SIG-M5 treated with dmso at 0.1 percent for 504 hours (cell line): ENCODE measurements at regions not wholly inside any gene's neighbourhood (a gene's known extent, or its start where the extent isn't known, plus 50 kb on each side); places are given as distances from the start of the nearest gene placed in this dataset.
"Not testable (repeated sequence)": the region's sequence is repeated elsewhere in the genome, so short reads cannot be mapped to it uniquely, and the experiment has no call there.

Experiments used
- DNase-seq: peaks from one replicate; lab custom pipeline; 2025; ENCODE audit not compliant: unreplicated experiment; lab: John Stamatoyannopoulos, UW

DNA sequence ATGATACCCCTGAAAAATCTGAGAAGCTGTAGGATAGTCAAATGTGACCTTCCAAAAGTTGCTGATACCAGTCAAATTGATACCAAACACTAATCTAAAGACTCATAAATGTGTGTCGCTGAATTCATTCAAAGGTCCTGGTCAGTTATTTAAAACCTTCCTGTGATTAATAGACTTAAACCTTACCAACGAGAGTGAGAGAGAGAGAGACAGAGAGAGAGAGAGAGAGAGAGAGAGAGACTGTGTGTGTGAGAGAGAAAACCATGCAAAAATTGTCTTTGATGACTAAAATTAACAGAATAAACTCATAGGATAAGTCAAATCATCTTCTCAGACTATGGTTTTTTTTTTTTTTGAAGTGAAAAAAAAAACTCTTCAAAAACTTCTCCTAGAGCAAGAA, 370.9 kb upstream of the HS3ST5 start:
- no peak for DNase-seq

DNA sequence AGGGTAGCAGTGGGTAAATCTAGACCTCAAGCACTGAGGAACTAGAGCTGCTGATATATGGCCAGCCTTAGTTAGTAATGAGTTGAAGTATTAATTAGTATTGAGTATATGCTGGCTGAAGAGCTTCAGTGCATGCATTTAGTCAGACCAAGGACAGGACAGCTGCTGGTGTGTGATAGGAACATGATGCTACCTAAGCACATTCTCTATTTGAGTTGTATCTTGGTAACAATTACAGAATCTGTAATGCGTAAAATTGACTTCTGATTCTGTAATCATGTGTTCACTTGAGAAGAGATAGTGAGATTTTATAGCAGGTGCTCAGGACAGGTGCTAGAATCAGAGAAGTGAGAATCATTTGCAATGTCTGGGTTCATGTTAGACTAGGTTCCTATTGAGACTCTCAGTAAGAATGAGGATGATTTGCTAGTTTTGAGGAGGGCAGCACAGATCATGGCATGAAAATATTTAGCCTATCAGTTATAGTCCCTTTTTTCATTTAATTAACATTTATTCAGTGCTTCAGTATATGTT, 369.4 kb upstream of the HS3ST5 start:
- no peak for DNase-seq

DNA sequence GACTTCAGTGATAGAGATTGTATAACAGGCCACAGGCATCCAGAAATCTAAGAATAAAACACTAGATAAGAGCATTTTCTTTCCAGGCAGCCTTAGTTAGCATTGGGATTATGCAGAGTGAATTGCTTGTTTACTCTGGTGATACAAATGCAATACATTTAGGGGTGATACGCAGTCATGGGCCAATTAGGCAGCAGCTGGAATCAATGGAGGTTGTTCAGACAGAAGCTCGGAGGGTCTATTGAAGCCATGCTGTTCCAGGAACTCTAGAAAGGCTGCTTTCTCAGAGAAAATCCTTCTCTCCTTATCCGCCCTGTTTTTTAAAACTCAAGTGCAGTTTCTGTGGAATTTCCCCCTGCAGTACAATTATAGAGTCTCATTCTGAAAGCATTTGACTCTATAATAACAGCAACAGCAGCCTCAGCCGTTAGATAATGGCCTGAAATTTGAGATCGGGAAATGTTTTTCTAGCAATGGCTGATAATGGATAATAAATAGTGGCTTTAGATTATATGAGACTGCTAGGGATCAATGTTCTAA, 364.3 kb upstream of the HS3ST5 start:
- DNase-seq = no peak

DNA sequence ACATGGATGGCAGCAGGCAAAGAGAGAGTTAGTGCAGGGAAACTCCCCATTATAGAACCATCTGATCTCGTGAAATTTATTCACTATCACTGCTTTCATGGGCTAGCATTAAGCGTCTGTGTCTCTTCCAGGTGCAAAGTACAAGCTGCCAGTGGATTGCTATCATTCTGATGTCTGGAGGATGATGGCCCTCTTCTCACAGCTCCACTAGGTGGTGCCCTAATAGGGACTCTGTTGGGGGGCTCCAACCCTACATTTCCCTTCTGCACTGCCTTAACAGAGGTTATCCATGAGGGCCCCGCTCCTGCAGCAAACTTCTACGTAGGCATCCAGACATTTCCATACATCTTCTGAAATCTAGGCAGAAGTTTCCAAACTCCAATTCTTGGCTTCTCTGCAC, 347.8 kb upstream of the HS3ST5 start:
- DNase-seq = no peak

DNA sequence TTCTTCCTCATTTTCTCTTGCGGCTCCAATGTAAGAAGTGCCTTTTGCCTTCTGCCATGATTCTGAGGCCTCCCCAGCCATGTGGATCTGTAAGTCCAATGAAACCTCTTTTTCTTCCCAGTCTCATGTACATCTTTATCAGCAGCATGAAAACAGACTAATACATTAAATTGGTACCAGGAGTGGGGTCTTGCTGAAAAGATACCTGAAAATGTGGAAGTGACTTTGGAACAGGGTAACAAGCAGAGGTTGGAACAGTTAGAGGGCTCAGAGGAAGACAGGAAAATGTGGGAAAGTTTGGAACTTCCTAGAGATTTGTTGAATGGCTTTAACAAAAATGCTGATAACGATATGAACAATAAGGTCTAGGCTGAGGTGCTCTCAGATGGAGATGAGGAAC, 316.7 kb upstream of the HS3ST5 start:
- DNase-seq = no peak

DNA sequence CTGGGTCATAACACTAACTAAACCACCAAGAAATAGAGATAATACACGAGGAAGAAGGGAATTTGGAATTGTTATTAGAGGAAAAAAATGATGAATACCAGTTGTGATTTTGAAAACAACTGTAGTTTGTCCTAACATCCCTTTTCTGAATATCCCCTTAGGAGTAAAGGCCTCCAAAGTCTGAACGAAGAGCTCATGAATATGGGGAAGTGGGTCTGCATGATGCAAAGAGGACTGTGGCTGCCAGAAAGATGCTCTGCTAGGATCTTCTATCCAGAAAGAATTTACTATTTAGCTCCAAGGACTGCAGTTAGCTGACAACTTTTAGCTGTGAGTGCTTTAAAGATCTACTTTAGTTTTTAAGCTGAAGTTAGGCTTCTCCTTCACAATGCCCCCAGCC, 308.8 kb upstream of the HS3ST5 start:
- no peak for DNase-seq

DNA sequence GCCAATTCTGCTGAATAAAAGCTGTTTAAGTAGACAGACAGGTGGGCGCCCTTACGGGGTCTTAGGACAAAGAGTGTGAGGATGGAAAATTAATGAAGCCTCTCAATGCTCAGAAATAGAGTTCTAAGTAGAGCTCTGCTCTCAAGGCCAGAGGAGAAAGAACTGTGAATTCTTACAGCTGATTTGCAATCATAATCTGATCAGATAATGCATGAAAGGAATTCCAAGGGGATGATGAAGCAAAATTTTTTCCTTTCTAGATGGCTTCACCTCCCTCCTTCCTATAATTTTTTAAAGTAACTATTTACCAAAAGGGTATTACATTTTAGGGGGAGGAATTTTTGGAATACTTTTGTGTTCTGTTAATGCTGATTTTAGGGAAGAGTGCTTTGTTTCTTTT, 308.1 kb upstream of the HS3ST5 start:
- no peak for DNase-seq

DNA sequence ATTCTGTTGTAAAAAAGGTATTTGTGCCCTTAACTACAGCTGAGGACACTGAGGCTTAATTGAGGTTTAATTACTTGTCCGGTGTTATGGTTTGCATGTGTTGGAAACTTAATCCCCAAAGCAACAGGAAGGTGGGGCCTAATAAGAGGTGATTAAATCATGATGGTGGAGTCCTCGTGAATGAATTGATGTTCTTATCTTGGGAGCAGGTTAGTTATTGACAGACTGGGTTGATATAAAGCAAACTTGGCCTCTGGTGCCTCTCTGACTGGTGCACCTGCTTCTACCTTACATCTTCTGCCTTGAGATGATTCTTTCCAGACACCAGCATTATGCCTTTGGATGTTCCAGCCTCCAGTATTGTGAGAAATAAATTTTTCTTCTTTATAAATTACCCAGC, 306.5 kb upstream of the HS3ST5 start:
- DNase-seq = no peak

DNA sequence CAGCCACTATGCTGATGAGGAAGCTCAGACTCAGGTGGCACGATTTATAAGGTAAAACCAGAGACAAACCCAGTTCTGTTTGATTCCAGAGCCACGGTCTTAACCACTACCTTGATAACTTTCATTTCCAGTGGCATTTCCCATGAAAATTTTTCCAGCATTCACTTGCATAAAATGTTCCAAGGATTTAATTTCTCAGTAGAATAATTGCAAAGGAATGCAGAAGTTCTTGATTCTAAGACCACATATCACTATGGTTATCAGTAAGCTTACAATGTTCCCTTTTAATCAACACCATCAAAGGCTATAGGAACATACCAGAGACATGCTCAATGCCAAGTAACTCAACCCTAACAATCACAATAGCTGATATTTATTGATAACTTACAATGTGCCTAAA, 306.0 kb upstream of the HS3ST5 start:
- DNase-seq = no peak

DNA sequence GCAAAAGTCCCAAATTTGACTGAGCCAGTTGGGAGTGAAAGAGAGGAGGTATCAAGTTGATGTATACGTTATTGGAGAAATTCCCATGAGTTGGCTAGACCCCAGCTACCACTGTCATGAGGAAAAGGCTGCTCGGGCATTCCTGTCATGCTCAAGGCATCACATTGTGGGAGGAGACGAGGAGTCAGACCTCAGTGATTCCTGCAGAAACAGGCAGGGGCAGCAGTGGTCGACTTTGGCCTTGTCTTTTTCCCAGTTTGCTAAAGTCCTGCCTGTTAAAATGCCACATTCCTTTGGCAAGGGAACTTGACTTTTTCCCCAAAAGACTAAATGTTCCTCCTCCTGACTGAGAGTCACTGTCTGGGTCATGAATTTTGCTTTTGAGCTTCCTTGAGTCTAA, 295.5 kb upstream of the HS3ST5 start:
- no peak for DNase-seq

DNA sequence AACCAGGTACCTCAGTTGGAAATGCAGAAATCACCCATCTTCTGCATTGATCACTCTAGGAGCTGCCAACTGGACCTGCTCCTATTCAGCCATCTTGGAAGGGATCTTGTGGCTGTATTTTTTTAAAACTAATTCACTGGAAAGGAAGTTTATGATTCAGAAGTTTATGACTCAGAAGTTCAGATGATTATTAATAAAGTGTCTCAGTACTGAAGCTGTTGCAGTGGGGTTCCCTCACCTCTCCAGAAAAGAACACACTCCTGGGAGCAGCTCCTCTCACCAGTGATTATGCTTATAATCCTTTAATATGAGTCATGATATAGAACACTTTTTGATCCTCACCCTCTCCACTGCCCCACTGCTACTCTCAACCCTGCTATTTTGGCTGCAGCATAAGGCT, 291.2 kb upstream of the HS3ST5 start:
- no peak for DNase-seq

DNA sequence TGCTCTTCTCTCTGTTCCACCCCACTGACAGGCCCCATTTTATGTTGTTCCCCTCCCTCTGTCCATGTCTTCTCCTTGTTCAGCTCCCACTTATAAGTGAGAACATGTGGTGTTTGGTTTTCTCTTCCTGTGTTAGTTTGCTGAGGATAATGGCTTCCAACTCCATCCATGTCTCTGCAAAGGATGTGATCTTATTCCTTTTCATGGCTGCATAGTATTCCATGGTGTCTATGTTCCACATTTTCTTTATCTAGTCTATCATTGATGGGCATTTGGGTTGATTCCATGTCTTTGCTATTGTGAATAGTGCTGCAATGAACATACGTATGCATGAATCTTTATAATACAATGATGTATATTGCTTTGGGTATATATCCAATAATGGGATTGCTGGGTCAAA, 283.4 kb upstream of the HS3ST5 start:
- not testable (repeated sequence) for DNase-seq

DNA sequence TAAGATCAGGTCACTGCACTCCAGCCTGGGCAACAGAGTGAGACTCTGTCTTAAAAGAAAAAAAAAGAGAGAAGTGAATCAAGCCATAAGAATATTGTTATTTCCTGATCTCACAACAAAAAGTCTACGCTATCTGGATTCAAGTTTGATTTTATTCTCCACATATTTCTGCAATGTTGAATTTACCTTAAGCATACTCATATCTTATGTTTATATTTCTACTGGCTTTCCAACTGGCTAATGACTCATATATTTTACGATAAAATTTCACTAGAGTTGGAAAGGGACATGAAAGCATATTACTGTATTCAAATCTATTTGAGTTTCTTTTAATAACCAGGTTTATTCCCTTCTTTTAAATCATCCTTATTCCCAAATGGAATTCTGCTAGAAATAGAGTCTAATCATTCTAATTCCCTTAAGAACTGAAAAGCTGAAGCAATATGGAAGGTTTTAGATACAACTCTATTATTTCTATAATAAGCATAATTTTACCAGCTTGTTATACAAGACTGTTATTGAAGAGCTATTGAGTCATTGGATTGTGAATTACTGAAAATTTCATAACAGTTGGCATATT, 276.9 kb upstream of the HS3ST5 start:
- no peak for DNase-seq

DNA sequence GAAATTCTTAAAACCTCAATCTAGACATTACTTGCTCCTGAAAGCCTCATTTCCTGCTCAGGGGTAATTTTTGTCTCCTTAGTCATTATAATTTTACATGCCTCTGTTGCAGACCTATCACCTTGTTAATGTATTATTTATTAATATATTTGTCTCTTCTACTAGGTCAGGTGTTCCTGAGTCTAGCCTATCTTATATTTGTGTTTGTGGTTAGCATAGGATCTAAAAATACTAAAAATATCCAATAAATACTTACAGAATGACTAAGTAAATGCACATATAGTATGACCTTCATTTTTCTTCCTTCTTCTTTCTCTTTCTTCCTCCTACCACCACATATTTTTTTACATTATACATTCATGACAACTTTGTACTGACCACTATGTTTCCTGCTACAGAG, 268.9 kb upstream of the HS3ST5 start:
- DNase-seq = no peak

DNA sequence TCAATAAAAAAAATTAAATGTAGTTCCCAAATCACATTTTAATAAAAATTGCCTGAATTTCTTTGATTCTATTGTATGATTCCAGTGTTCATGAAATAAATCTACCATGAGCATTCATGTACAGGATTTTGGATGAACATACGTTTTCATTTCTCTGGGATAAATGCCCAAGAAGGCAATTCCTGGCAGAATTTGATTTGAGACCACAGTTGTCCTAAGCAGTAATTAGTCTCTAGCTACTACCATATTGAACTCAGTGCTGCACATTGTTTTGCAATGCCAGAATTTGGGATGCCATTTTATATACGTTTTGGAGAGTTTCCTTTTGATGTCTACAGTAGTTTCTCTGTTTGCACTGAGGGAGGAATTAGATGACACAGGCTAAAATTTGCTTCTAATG, 265.3 kb upstream of the HS3ST5 start:
- no peak for DNase-seq

DNA sequence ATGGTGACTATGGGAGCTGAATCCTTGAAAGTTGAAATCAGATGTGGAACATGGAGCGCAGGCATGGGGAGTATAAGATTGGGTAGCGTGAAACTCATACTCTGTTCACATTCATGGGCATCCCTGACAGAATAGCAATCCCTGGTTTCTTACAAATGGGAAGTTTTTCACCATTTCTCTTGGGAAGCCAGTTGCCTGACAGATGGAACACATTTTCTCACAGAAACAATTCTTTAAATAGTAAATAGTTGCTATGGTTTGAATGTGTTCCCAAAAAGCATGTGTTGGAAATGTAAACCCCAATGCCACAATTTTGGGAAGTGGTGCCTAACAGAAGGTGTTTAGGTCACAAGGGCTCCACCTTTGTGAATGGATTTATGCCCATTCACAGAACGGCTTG, 262.8 kb upstream of the HS3ST5 start:
- no peak for DNase-seq

DNA sequence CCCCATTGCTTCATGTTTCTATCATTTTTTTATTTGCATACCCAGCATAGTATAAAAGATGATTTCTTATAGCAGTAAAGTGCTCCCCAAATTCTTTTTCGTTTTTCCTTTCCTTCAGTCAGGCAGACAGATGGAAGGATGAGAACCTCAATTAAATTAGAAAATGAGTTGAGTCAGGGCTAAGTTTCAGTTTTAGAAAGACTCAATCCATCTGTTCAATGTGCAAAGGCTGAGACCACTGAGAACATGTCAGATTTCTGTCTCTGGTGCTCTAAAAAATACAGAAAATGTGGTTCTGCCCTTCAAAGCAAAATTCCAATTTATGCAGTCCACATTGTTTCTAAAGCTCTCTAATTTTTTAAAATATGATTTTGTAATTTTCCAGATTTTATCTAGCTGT, 257.6 kb upstream of the HS3ST5 start:
- no peak for DNase-seq

DNA sequence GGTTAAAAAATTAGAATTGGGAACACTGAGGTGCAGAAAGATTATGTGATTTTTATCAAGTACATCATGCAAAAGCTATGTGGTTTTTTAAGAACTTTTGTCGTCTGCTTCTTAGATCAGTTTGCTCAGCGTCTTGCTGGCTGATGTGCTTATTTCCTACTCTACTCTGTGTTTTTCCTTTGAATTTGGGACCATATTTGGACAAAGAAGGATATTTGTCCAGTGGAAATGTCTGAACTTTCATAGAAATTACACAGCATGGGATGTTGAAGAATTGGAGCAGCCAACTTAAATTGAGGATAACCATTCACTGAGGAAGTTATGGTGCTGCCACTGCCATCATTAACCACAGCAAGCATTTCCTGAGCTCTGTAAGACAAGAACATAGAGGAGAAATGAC, 252.8 kb upstream of the HS3ST5 start:
- no peak for DNase-seq

DNA sequence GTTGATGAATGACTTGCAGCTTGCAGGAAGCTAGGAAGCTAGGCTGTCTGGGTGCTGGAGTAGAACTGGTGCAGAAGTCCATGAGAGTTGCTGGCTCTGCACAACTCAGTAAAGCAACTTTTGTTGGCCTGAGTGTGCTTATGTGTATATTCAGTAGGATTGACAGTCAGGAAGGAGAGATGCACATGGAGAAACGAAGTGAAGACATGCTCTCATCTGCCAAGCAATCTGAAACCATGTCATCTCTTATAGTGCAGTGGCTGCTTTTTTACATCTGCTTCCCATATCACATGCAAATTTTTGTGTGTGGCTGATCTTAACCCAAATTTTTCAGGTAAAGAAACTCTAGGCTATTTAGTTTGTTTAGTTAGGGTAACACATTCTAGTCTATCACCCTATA, 252.4 kb upstream of the HS3ST5 start:
- DNase-seq = no peak

DNA sequence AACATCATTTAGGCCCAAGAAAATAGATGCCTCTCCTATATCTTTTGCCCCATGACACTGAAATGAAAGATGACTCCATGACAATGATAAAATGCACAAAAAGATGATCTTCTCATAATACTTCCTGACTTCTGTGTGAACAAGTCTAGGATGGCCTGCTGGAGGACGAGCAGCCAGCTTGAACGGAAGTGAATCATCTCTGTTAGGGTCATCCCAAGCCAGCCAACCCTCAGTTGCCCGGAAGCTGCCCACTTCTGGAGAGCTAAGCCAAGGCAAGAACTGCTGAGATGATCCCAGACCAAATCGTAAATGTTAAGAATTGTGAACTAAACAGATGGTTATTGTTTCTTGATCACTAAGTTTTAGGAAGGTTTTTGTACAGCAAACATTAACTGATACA, 249.7 kb upstream of the HS3ST5 start:
- no peak for DNase-seq

DNA sequence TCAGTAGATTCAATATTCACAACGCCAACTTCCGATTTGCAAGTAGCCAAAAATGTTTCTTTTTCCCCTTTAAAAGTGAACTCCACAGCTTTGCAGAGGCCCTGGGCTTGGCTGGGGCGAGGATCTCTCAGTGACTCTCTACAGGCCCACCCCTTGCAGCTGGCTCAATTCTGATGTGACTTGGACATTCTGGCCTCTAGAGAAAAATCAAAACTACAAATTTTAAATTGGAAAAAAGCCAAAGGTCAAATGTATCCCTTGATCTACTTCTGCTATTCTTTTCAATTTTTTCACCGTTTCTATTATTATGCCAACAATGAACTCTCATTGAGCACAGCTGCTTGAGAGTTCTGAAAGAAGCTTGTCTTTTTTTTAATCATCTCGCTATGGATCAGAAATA, 245.9 kb upstream of the HS3ST5 start:
- DNase-seq = no peak

DNA sequence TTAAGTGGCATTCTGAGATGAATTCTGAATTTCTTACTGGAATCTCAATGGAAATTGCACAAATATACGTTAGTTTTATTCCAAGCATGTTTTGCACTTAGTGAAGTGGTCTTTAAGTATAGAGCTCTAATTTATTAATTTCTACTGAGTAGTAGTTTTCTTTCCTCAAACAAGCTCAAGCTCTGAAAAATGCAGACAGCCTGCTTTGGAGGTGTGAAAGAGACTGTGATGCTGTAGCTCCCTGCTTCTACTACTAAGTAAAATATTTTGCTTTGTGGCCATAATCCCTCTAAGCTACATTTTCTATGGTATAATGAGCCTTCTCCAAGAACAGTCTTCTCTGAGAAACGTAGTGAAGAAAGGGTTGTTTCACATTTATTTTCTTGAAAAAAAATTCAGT, 243.5 kb upstream of the HS3ST5 start:
- no peak for DNase-seq

DNA sequence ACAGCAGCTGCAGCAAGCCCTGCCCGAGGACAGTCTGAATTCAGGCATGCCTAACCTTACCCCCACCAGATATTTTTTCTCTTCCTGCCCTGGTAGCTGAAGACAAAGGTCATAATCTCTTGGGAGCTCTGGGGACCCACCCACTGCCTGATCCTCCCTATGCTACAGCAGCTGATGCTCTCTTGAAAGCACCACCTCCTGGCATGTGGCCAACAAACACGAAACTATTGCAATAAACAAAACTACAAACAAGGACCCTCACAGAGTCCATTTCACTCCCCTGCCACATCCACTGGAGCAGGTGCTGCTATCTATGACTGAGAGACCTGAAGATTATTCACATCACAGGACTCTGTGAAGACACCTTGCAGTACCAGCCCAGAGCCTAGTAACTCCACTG, 238.5 kb upstream of the HS3ST5 start:
- no peak for DNase-seq
